Psoas muscle (tissue), 7 donors: ENCODE measurements at regions not wholly inside any gene's neighbourhood (a gene's known extent, or its start where the extent isn't known, plus 50 kb on each side); places are given as distances from the start of the nearest gene placed in this dataset.

Experiments used
- ATAC-seq, 4 donors: fragments of 200-7000 bp; cut with Tn5 transposase; one replicate each; pipeline ENCODE4 v1.9.1; 2020; ENCODE audit warnings: moderate library complexity in 3 of 4, mild to moderate bottlenecking in 2 of 4
- DNase-seq, 2 donors: peaks; one replicate each; pipeline ENCODE4 v3.0.0-alpha.2; 2020
- H3K27ac ChIP-seq: fragments of 200-600 bp; one replicate; pipeline ENCODE4 v1.8.0; 2022
- H3K27me3 ChIP-seq, 3 donors: fragments of 200-600 bp in 1 of 3; one replicate each; pipeline versions ENCODE4 v1.6.1 to v1.8.0; 2013 to 2022; ENCODE audit warnings: low read length in 2 of 3, mild to moderate bottlenecking in 2 of 3, moderate library complexity in 1 of 3; ENCODE audit not compliant: insufficient read depth in 3 of 3
- H3K36me3 ChIP-seq, 2 donors: fragments of 200-600 bp in 1 of 2; one replicate each; pipeline versions ENCODE4 v1.6.1 to v1.8.0; 2013 to 2022; ENCODE audit warnings: low read depth in 1 of 2, mild to moderate bottlenecking in 1 of 2, moderate library complexity in 1 of 2; ENCODE audit not compliant: insufficient read depth in 1 of 2
- H3K4me1 ChIP-seq: fragments of 200-600 bp; one replicate; pipeline ENCODE4 v1.8.0; 2022
- H3K4me3 ChIP-seq: fragments of 200-600 bp; one replicate; pipeline ENCODE4 v1.8.0; 2022; ENCODE audit warnings: mild to moderate bottlenecking
- H3K9me3 ChIP-seq: fragments of 200-600 bp; one replicate; pipeline ENCODE4 v1.8.0; 2022
- WGBS, 3 donors: extraction: QIAGEN DNeasy Blood & Tissue Kit; methylation state at CpG; one replicate each; pipeline versions ENCODE4 v1.1.6 to v1.1.7; 2013; 5-methylcytosine and 5-hydroxymethylcytosine counted together
- intact Hi-C, 2 donors: fragments of 100-400 bp; cut with DNase I; formaldehyde crosslinking; loops; one replicate each; pipeline versions ENCODE4 v1.11.0 to v1.14.2; 2022
- TF ChIP-seq, protein P1 (sequence below): fragments of 200-600 bp; IDR thresholded peaks from one replicate; pipeline ENCODE4 v1.8.0; 2022; ENCODE audit warnings: antibody characterized with exemption
- donor health status: healthy with polysubstance abuse.
- donor health status: DM: no; HTN: no; CAD: no; lungs with moderate emphysema.
- donor health status: Bipolar disorder and iron deficiency.
- donor health status: healthy.
- donor health status: DM: yes; HTN: yes; CAD: no.
- donor health status: DM: no; HTN: no; CAD: no.
- donor health status: DM: yes; HTN: yes; CAD: no.

DNA sequence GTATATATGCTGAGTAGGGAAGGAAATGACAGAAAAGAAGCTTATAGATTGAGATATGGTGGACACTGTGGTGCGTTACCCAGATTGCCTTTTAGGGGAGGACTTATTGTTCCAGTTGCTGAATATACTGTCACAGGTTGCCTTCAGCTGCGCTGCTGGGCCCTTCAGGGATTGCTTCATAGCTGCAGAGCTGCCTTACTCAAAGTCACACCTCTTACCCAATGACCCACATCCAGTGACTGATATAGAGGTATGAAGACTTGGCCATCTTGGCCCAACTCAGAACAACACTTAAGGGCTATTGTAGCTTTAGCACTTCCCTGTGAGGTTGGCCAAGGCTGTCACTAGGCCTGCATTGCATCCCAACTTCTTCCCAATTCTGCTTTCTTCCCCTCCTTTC lies 63.4 kb upstream of the TMEM164 start:
- peak in 2 of 4 donors; percentile 35 to 70 for ATAC-seq
- no peak overlapping the region for H3K4me3 ChIP-seq
- H3K27ac ChIP-seq: no peak overlapping the region
- TF ChIP-seq, protein P1, sequence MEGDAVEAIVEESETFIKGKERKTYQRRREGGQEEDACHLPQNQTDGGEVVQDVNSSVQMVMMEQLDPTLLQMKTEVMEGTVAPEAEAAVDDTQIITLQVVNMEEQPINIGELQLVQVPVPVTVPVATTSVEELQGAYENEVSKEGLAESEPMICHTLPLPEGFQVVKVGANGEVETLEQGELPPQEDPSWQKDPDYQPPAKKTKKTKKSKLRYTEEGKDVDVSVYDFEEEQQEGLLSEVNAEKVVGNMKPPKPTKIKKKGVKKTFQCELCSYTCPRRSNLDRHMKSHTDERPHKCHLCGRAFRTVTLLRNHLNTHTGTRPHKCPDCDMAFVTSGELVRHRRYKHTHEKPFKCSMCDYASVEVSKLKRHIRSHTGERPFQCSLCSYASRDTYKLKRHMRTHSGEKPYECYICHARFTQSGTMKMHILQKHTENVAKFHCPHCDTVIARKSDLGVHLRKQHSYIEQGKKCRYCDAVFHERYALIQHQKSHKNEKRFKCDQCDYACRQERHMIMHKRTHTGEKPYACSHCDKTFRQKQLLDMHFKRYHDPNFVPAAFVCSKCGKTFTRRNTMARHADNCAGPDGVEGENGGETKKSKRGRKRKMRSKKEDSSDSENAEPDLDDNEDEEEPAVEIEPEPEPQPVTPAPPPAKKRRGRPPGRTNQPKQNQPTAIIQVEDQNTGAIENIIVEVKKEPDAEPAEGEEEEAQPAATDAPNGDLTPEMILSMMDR: no peak
- H3K27me3 ChIP-seq: peaks cover 0 to 15% (median 0%) of the 10 kb centered on the region in 3 donors
- intact Hi-C loops: no loop called here
- no peaks in the 10 kb centered on the region for H3K36me3 ChIP-seq
- no peak for DNase-seq
- no peaks in the 10 kb centered on the region for H3K4me1 ChIP-seq
- 65 to 94% (median 93%) methylated on average over 2 of the region's 2 CpGs for WGBS, 3 donors
- no peaks in the 10 kb centered on the region for H3K9me3 ChIP-seq

DNA sequence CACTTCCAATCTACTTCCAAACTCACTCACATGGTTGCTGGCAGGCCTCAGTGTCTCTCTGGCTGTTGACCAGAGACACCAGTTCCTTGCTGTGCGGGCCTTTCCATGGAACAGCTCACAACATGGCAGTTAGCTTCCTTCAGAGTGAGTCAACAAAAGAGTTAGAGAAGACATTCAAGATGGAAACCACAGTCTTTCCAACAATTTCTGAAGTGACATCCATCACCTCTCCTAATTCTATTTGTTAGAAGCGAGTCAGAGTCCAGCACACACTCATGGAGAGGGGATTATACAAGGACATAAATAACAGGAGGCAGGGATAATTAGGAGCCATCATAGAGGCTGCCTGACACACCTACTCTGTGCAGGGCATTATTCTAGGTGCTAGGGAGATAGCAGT lies 62.5 kb upstream of the TMEM164 start:
- no peaks in the 10 kb centered on the region for H3K36me3 ChIP-seq
- 79 to 95% (median 86%) methylated on average over 2 of the region's 2 CpGs for whole genome bisulfite sequencing, 3 donors
- DNase-seq (no peak), ATAC-seq (no peak)
- intact Hi-C loops: no loop called here
- H3K4me3 ChIP-seq: no peak overlapping the region
- no peaks in the 10 kb centered on the region for H3K9me3 ChIP-seq
- H3K4me1 ChIP-seq: no peaks in the 10 kb centered on the region
- no peak overlapping the region for H3K27ac ChIP-seq
- TF ChIP-seq, protein P1: no peak
- peaks cover 0 to 18% (median 0%) of the 10 kb centered on the region in 3 donors for H3K27me3 ChIP-seq

DNA sequence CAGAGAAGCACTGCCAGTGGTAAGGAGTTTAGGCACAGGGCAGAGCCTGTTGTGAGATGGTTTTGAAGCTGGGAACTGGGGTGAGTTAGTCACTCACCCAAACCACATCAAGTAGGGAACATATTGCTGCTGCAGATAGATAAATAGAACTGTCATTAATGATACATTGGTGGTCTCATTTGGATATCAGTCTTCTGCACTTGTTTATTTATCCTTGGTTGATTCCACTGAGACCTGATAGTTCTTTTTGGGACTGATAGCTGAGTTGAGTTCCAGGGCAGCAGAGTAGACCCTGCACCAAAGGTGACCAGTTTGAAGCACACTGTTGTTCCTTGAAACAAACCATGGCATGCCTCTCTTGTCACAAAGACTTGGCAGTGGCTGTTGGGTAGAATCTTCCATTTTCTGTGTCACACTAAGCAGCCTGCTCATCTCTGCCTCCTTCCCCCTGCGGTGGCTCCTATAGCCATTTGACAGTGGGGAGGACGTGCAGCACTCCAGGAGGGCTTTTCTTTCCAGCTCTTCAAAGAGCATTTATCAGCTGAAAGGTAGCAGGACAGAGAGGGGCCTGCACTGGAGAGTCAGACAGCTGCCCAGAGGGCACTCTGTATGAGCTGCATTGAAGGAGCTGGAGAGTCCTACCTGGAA lies 59.7 kb upstream of the TMEM164 start:
- DNase-seq (no peak), ATAC-seq (no peak)
- Histone ChIP-seq H3K9me3 (no peaks in the 10 kb centered on the region), H3K27me3 (peaks cover 0 to 18% (median 0%) of the 10 kb centered on the region in 3 donors), H3K4me1 (no peaks in the 10 kb centered on the region), H3K36me3 (no peaks in the 10 kb centered on the region), H3K4me3 (no peak overlapping the region), H3K27ac (no peak overlapping the region)
- WGBS, 3 donors: 49 to 82% (median 77%) methylated on average over 2 of the region's 2 CpGs
- intact Hi-C loops: no loop called here
- TF ChIP-seq, protein P1: no peak

DNA sequence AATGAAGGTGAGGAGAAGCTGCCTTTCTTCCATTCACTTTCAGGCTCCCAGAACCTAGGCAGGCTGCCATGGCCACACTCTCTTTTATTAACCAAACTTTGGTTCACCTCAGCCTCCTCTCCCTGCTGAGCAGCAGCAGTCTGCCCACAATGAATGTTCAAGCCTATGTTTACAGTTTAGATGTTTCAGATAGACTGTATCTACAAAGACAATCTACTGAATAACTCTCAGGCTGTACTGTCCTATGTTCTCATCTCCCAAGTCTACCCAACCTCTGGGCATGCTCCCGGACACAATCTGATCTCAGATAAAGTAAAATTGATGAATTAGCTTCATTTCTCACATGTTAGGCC lies 59.2 kb upstream of the TMEM164 start:
- Histone ChIP-seq H3K36me3 (no peaks in the 10 kb centered on the region), H3K9me3 (no peaks in the 10 kb centered on the region), H3K27me3 (peaks cover 0 to 18% (median 0%) of the 10 kb centered on the region in 3 donors), H3K4me1 (no peaks in the 10 kb centered on the region), H3K4me3 (no peak overlapping the region), H3K27ac (no peak overlapping the region)
- ATAC-seq (no peak), DNase-seq (no peak)
- WGBS, 3 donors: 63 to 100% (median 91%) methylated on average over 1 of the region's 1 CpG
- intact Hi-C loops: no loop called here
- TF ChIP-seq, protein P1: no peak

DNA sequence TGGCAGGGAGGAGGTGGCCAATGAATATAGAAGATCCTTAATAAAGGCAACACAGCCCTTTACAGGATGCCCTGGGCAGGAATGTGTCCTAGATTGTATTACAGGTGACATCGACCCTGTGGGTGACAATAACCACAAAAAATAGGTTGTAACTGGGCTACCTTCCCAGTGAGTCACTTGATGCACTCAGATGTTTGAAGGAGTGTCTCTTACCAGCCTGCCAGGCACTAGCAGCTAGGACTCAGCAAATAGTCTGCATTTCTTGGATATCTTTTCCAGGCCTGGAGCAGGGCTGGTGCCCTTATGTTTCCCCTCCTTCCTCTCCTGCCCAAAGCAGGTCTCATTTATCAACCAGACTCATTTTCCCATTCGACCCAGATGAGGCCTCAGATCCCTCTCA lies 50.9 kb upstream of the TMEM164 start:
- DNase-seq (no peak), ATAC-seq (peak; percentile 90 to 95 (median 94))
- 17 to 56% (median 21%) methylated on average over 2 of the region's 2 CpGs for WGBS, 3 donors
- Histone ChIP-seq H3K27me3 (peaks cover 0 to 3% (median 0%) of the 10 kb centered on the region in 3 donors), H3K27ac (peak overlapping the region; percentile 56), H3K4me3 (no peak overlapping the region), H3K9me3 (no peaks in the 10 kb centered on the region), H3K36me3 (no peaks in the 10 kb centered on the region), H3K4me1 (no peaks in the 10 kb centered on the region)
- intact Hi-C loops: no loop called here
- TF ChIP-seq, protein P1: no peak
